Loucy (cell line): ENCODE measurements at regions not wholly inside any gene's neighbourhood (a gene's known extent, or its start where the extent isn't known, plus 50 kb on each side); places are given as distances from the start of the nearest gene placed in this dataset.

Source experiments
- CTCF ChIP-seq: fragments of 200-600 bp; sonication (generic); conservative IDR thresholded peaks from 2 replicates; pipeline ENCODE4 v1.5.1; 2014; ENCODE audit warnings: mild to moderate bottlenecking, antibody characterized with exemption, low read length
- EZH2phosphoT487 ChIP-seq: fragments of 200-600 bp; IDR thresholded peaks from 2 replicates; pipeline ENCODE4 v1.6.1; 2018; ENCODE audit warnings: antibody characterized with exemption, mild to moderate bottlenecking, moderate library complexity, borderline replicate concordance

GRCh38 chr18:11429876-11430275, 179.5 kb upstream of the SLC35G4 start:
- TF ChIP-seq CTCF (no peak), EZH2phosphoT487 (no peak)
